Glutamatergic neuron (in vitro differentiated cells): ENCODE measurements at regions not wholly inside any gene's neighbourhood (a gene's known extent, or its start where the extent isn't known, plus 50 kb on each side); places are given as distances from the start of the nearest gene placed in this dataset.

ENCODE experiments used
- DNase-seq: peaks from one replicate; pipeline ENCODE4 v3.0.0; 2022
- H3K27ac Mint-ChIP-seq: one replicate; pipeline ENCODE4 v1.8.0; 2020; ENCODE audit warnings: mild to moderate bottlenecking, mixed read lengths, inconsistent platforms; ENCODE audit not compliant: unreplicated experiment
- H3K27me3 Mint-ChIP-seq: one replicate; pipeline ENCODE4 v1.8.0; 2020; ENCODE audit warnings: mild to moderate bottlenecking, moderate library complexity, mixed read lengths, inconsistent platforms; ENCODE audit not compliant: unreplicated experiment
- H3K36me3 Mint-ChIP-seq: one replicate; pipeline ENCODE4 v1.8.0; 2020; ENCODE audit warnings: mild to moderate bottlenecking, mixed read lengths, inconsistent platforms; ENCODE audit not compliant: unreplicated experiment
- H3K4me1 Mint-ChIP-seq: one replicate; pipeline ENCODE4 v1.8.0; 2020; ENCODE audit warnings: mild to moderate bottlenecking, low read depth, mixed read lengths, inconsistent platforms; ENCODE audit not compliant: unreplicated experiment
- H3K4me3 Mint-ChIP-seq: one replicate; pipeline ENCODE4 v1.8.0; 2020; ENCODE audit warnings: mild to moderate bottlenecking, mixed read lengths, inconsistent platforms; ENCODE audit not compliant: unreplicated experiment
- H3K9me3 Mint-ChIP-seq: one replicate; pipeline ENCODE4 v1.8.0; 2020; ENCODE audit warnings: mild to moderate bottlenecking, moderate library complexity, mixed read lengths, inconsistent platforms; ENCODE audit not compliant: unreplicated experiment
- CTCF ChIP-seq: fragments of 200-600 bp; sonication (generic); IDR thresholded peaks from one replicate; pipeline ENCODE4 v1.5.0; 2021; ENCODE audit not compliant: partially characterized antibody, unreplicated experiment

- Mint-ChIP-seq H3K36me3 (no peaks in the 10 kb centered on the region), H3K9me3 (no peaks in the 10 kb centered on the region), H3K27me3 (no peaks in the 10 kb centered on the region), H3K4me3 (no peak overlapping the region), H3K4me1 (no peaks in the 10 kb centered on the region), H3K27ac (no peak overlapping the region)
- DNase-seq = no peak
- no peak for TF ChIP-seq CTCF
Observed at GRCh38 chr18:2188258-2188657, 383.0 kb downstream of the METTL4 start.

GRCh38 chr18:2191180-2191790 lies 380.0 kb downstream of the METTL4 start:
- TF ChIP-seq CTCF = no peak
- Mint-ChIP-seq H3K4me3 (no peak overlapping the region), H3K36me3 (no peaks in the 10 kb centered on the region), H3K9me3 (no peaks in the 10 kb centered on the region), H3K4me1 (no peaks in the 10 kb centered on the region), H3K27me3 (no peaks in the 10 kb centered on the region), H3K27ac (no peak overlapping the region)
- DNase-seq = no peak

DNA sequence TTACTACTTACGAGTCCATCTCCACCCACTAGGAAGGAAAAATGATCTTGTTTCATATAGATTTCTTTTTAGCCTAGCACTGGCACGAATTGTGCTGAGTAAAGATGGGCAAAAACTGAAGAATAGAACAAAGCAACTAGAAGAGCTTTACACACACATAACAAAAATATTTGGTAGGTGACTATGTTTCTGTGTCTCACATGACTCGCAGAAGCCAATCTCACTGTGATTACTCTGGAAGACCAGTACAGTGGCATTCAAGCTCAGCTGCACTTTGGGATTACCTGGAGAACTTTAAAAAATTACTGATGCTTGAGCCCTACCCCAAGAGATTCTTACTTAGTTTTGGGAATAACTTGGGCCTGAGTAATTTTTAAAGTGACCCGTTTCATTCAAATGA lies 378.7 kb downstream of the METTL4 start:
- no peak for DNase-seq
- H3K4me3 Mint-ChIP-seq = no peak overlapping the region
- H3K36me3 Mint-ChIP-seq = no peaks in the 10 kb centered on the region
- H3K27me3 Mint-ChIP-seq = no peaks in the 10 kb centered on the region
- no peak overlapping the region for H3K27ac Mint-ChIP-seq
- no peaks in the 10 kb centered on the region for H3K4me1 Mint-ChIP-seq
- no peaks in the 10 kb centered on the region for H3K9me3 Mint-ChIP-seq
- TF ChIP-seq CTCF = no peak

DNA sequence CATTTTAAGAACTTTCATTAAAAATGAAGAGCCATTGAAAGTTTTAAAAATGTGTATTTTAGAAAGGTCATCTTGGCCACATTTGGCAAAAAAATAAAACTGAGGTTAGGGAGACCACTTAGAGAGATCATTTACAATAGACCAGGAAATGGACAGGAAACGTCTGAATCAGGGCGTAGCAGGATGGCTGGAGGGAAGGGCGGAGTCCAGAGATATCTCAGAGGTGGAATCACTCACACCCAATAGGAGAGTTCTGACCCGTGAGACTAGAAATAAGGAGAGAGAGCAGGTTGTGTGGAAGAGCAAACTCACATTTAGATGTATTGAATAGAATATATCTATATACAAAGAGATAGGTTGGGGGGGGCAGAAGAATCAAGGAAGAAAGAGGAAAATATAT lies 373.4 kb downstream of the METTL4 start:
- DNase-seq = no peak
- H3K4me1 Mint-ChIP-seq = no peaks in the 10 kb centered on the region
- H3K27ac Mint-ChIP-seq = no peak overlapping the region
- no peaks in the 10 kb centered on the region for H3K9me3 Mint-ChIP-seq
- TF ChIP-seq CTCF = no peak
- H3K4me3 Mint-ChIP-seq = no peak overlapping the region
- no peaks in the 10 kb centered on the region for H3K36me3 Mint-ChIP-seq
- no peaks in the 10 kb centered on the region for H3K27me3 Mint-ChIP-seq

- Mint-ChIP-seq H3K27ac (no peak overlapping the region), H3K4me1 (no peaks in the 10 kb centered on the region), H3K36me3 (no peaks in the 10 kb centered on the region), H3K9me3 (no peaks in the 10 kb centered on the region), H3K4me3 (no peak overlapping the region), H3K27me3 (no peaks in the 10 kb centered on the region)
- TF ChIP-seq CTCF = no peak
- no peak for DNase-seq
Observed at GRCh38 chr18:2199060-2199459, 372.2 kb downstream of the METTL4 start.
